B cell (primary cell): ENCODE measurements at regions not wholly inside any gene's neighbourhood (a gene's known extent, or its start where the extent isn't known, plus 50 kb on each side); places are given as distances from the start of the nearest gene placed in this dataset.

Source experiments
- CTCF ChIP-seq: fragments of 200-600 bp; IDR thresholded peaks from one replicate; pipeline ENCODE4 v1.8.0; 2022; ENCODE audit warnings: antibody characterized with exemption, mild to moderate bottlenecking
- EZH2 ChIP-seq: IDR thresholded peaks from 2 replicates; pipeline ENCODE4 v1.6.1; 2012; ENCODE audit warnings: borderline replicate concordance, low read depth, mild to moderate bottlenecking, moderate library complexity, low read length; ENCODE audit not compliant: insufficient read depth, poor library complexity, severe bottlenecking

- TF ChIP-seq CTCF (no peak), EZH2 (no peak)
These were observed 182.9 kb upstream of the MEF2C start for GRCh38 chr5:89065919-89066318.
